Liver (tissue), 3 donors: ENCODE measurements at regions not wholly inside any gene's neighbourhood (a gene's known extent, or its start where the extent isn't known, plus 50 kb on each side); places are given as distances from the start of the nearest gene placed in this dataset.

Experiments used
- CTCF ChIP-seq: fragments of 150-350 bp; IDR thresholded peaks from 2 replicates; pipeline ENCODE4 v1.5.1; 2017; ENCODE audit warnings: improper control_type of control experiment, low read depth, low read length; ENCODE audit not compliant: missing input control
- FOXA1 ChIP-seq: IDR thresholded peaks from 2 replicates; pipeline ENCODE4 v1.6.1; 2016; ENCODE audit warnings: antibody characterized with exemption
- GABPA ChIP-seq, 2 donors: IDR thresholded peaks in 1 of 2; conservative IDR thresholded peaks in 1 of 2; 2 replicates each; pipeline ENCODE4 v1.6.1; 2016; ENCODE audit warnings: antibody characterized with exemption in 2 of 2, mild to moderate bottlenecking in 1 of 2, moderate library complexity in 1 of 2
- HNF4G ChIP-seq: IDR thresholded peaks from 2 replicates; pipeline ENCODE4 v1.6.1; 2016; ENCODE audit warnings: antibody characterized with exemption
- YY1 ChIP-seq: IDR thresholded peaks from 2 replicates; pipeline ENCODE4 v1.6.1; 2016; ENCODE audit warnings: antibody characterized with exemption, mild to moderate bottlenecking
- donor health status: healthy.
- donor health status: healthy.

DNA sequence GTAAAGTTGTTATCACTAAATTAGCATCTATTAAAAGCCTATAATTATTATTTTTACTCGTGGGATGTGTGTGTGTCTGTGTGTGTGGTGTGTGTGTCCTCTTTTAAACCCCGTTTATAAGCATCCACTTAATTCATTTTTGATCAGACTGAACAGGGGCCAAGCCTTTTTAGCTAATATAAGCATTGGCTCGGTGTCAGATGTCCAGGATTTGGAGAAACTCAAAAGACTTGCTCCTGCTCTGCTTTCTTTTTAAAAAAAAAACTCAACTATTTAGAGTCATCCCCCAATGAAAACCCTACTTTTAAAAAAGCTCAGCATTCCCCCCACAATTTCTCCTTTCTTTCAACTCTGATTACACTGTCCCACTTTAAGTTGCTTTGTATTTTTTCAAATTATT lies 459.3 kb upstream of the MAF start:
- TF ChIP-seq CTCF, result no peak
- TF ChIP-seq GABPA (IDR thresholded peaks at IDR 0.05 in 1 of 2, conservative IDR thresholded peaks at IDR 0.05 in 1 of 2), result no peak
- no peak for TF ChIP-seq HNF4G
- TF ChIP-seq FOXA1, result no peak
- TF ChIP-seq YY1, result no peak
